Activated T-cell treated with anti-CD3 and anti-CD28 coated beads, Interleukin-2, amount 50 U/mL, for 72 hours (primary cell): ENCODE measurements at regions not wholly inside any gene's neighbourhood (a gene's known extent, or its start where the extent isn't known, plus 50 kb on each side); places are given as distances from the start of the nearest gene placed in this dataset.
"Not testable (repeated sequence)": the region's sequence is repeated elsewhere in the genome, so short reads cannot be mapped to it uniquely, and the experiment has no call there.

Experiments used
- ATAC-seq, 2 donors: fragments of 150-1000 bp; cut with Tn5 transposase; replicated peaks in 1 of 2; 2 replicates each; pipeline ENCODE4 v1.10.0; 2021; ENCODE audit warnings: moderate library complexity in 2 of 2, mild to moderate bottlenecking in 1 of 2
- DNase-seq, 2 donors: peaks; one replicate each; pipeline ENCODE4 v3.0.0; 2021 to 2022; ENCODE audit warnings: mixed read lengths in 1 of 2
- H3K27ac Mint-ChIP-seq: one replicate; pipeline ENCODE4 v1.8.0; 2022; ENCODE audit warnings: mild to moderate bottlenecking, moderate library complexity, mixed read lengths
- H3K27me3 Mint-ChIP-seq: one replicate; pipeline ENCODE4 v1.8.0; 2022; ENCODE audit warnings: low read depth, mixed read lengths
- H3K36me3 Mint-ChIP-seq, 2 donors: one replicate each; pipeline ENCODE4 v1.8.0; 2022; ENCODE audit warnings: mixed read lengths in 2 of 2, mild to moderate bottlenecking in 1 of 2; ENCODE audit not compliant: insufficient read depth in 2 of 2
- H3K4me1 Mint-ChIP-seq: one replicate; pipeline ENCODE4 v1.8.0; 2022; ENCODE audit warnings: low read depth, mixed read lengths
- H3K4me3 Mint-ChIP-seq, 2 donors: one replicate each; pipeline ENCODE4 v1.8.0; 2022; ENCODE audit warnings: mild to moderate bottlenecking in 2 of 2, mixed read lengths in 2 of 2, moderate library complexity in 2 of 2
- H3K9me3 Mint-ChIP-seq, 2 donors: one replicate each; pipeline ENCODE4 v1.8.0; 2022; ENCODE audit warnings: mixed read lengths in 2 of 2

GRCh38 chr5:135177591-135177990 lies 143.6 kb upstream of the PITX1 start:
- Mint-ChIP-seq H3K4me3 (no peak overlapping the region), H3K36me3 (no peaks in the 10 kb centered on the region), H3K27me3 (peaks cover 4% of the 10 kb centered on the region), H3K27ac (no peak overlapping the region), H3K9me3 (no peaks in the 10 kb centered on the region), H3K4me1 (no peaks in the 10 kb centered on the region)
- ATAC-seq, result no peak
- no peak for DNase-seq

DNA sequence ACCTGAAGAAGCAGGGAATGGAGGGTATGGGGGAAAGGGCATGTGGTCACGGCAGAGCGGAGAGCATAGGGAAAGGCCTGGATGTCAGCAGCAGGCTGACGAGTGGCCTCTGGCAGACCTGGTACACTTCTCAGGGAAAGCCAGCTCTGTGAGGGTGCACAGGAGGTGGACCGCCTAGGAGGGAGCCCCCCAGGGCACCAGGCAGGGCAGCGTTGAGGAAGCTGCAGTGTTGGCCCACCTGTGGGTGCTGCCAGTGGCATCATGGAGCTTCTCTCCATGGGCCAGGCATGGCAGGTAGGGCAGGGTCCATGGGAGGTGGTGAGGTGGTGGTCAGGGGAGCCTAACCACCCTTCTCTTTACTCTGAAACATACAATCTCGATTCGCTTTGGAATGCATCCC lies 143.0 kb upstream of the PITX1 start:
- Mint-ChIP-seq H3K27me3 (peaks cover 10% of the 10 kb centered on the region), H3K9me3 (no peaks in the 10 kb centered on the region), H3K4me1 (no peaks in the 10 kb centered on the region), H3K36me3 (no peaks in the 10 kb centered on the region), H3K4me3 (no peak overlapping the region), H3K27ac (no peak overlapping the region)
- DNase-seq (no peak), ATAC-seq (no peak)

DNA sequence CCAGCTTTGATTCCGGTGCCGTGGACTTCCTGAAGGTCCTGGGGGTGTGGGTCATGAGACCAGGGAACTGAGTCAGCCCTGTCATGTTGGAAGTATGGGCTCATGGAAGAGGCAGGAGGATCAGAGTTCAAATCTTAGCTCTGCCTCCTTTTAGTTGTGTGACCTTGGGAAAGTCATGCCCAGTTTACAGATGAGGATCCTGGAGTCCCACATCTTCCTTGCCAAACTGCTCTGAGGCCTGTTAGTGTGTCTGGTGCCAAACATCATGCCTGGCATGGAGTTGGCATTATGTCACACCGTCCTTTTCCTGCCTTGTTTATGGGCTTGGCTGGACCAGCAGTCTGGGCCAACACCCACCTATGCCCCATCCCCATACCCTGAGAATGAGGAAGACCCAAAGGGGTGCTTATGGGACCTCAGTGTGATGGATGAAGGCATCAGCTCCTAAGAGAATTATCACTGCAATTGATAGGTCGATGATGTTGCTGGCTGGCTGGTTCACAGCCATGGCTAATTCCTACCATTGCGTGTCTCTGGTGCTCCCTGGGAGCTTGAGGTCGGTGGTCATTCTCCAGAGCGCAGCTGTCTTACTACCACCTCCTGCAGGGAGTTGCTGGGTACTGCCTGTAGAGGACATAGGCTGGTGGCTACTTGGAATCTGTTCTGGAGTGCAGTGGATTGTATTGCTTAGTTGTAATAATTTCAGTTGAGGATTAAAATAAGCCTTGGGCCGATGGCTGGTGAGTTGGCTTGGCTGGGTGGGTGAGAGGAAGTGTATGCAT lies 140.5 kb upstream of the PITX1 start:
- Mint-ChIP-seq H3K36me3 (no peaks in the 10 kb centered on the region), H3K27ac (no peak overlapping the region), H3K27me3 (peaks cover 29% of the 10 kb centered on the region), H3K9me3 (no peaks in the 10 kb centered on the region), H3K4me3 (no peak overlapping the region), H3K4me1 (no peaks in the 10 kb centered on the region)
- no peak for ATAC-seq
- no peak for DNase-seq

GRCh38 chr5:135173662-135174290 lies 139.7 kb upstream of the PITX1 start:
- no peak overlapping the region for H3K27ac Mint-ChIP-seq
- H3K27me3 Mint-ChIP-seq, result peaks cover 32% of the 10 kb centered on the region
- H3K9me3 Mint-ChIP-seq, result no peaks in the 10 kb centered on the region
- H3K36me3 Mint-ChIP-seq, result no peaks in the 10 kb centered on the region
- no peak for ATAC-seq
- H3K4me1 Mint-ChIP-seq, result no peaks in the 10 kb centered on the region
- DNase-seq, result no peak
- H3K4me3 Mint-ChIP-seq, result no peak overlapping the region

DNA sequence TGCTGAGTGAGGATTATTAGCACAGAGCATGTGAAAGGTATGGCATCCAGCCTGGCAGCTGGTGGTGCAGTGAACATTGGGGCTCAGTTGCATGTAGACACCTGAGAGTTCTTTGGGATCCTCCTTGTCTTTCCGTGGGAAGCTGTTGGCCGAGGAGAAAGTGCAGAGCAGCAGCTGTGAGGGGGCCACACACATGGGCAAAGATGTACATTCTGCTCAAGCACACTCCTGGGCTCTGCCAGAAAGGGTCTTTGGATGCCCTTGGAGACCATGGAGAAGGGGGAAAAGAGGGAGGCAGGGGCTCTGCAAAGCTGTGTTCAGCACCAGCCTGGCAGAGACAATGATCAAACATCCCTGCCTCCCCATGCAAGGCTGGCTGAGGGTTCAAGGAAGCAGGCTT lies 138.7 kb upstream of the PITX1 start:
- Mint-ChIP-seq H3K27ac (no peak overlapping the region), H3K4me1 (no peaks in the 10 kb centered on the region), H3K36me3 (no peaks in the 10 kb centered on the region), H3K9me3 (no peaks in the 10 kb centered on the region), H3K4me3 (no peak overlapping the region), H3K27me3 (peaks cover 36% of the 10 kb centered on the region)
- ATAC-seq, result no peak
- no peak for DNase-seq

- no peaks in the 10 kb centered on the region for H3K4me1 Mint-ChIP-seq
- H3K27ac Mint-ChIP-seq, result no peak overlapping the region
- no peaks in the 10 kb centered on the region for H3K9me3 Mint-ChIP-seq
- ATAC-seq (no peak), DNase-seq (no peak)
- H3K36me3 Mint-ChIP-seq, result no peaks in the 10 kb centered on the region
- H3K4me3 Mint-ChIP-seq, result no peak overlapping the region
- H3K27me3 Mint-ChIP-seq, result peaks cover 43% of the 10 kb centered on the region
These were observed 137.3 kb upstream of the PITX1 start for GRCh38 chr5:135171336-135171735.

DNA sequence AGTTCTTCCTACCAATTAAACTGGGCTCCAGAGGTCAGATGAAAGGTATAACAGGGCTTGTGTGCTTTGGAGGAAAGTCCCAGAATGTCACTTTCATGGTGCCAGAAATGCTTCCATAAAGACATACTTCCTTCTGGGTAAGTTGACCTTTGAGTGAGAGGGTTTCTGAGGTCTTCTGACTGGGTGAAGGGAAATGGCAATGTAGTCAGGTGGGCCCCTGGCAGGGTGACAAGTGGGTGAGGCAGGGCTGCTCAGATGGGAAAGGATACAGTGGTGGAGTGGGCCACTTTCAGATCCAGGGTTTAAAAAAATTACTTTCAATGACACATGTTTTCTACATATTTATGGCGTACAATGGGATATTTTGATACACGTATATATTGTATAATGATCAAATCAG lies 136.5 kb upstream of the PITX1 start:
- no peaks in the 10 kb centered on the region for H3K9me3 Mint-ChIP-seq
- ATAC-seq, result no peak
- no peak for DNase-seq
- H3K4me1 Mint-ChIP-seq, result no peaks in the 10 kb centered on the region
- H3K27ac Mint-ChIP-seq, result no peak overlapping the region
- no peak overlapping the region for H3K4me3 Mint-ChIP-seq
- H3K27me3 Mint-ChIP-seq, result peaks cover 48% of the 10 kb centered on the region
- H3K36me3 Mint-ChIP-seq, result no peaks in the 10 kb centered on the region

DNA sequence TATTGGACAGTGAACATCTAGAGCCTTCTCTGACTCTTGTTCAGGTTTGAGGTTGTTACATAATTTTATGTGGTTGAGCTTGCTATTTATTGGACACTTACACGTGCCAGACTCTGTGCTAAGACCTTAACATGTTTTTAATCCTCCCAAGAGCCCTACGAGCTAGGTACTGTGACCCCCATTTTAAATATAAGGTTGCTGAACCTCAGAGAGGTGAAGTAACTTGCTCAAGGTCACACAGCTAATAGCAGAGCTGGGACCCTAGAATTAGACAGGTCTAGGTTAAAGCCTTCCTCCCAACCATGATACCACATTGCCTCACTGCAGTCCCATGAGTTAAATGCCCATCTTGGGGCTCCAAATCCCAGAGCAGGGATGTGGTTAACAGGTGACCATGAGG lies 135.7 kb upstream of the PITX1 start:
- ATAC-seq, result no peak
- no peak overlapping the region for H3K4me3 Mint-ChIP-seq
- no peaks in the 10 kb centered on the region for H3K4me1 Mint-ChIP-seq
- peaks cover 52% of the 10 kb centered on the region for H3K27me3 Mint-ChIP-seq
- H3K9me3 Mint-ChIP-seq, result peaks cover 0 to 2% of the 10 kb centered on the region in 2 donors
- H3K27ac Mint-ChIP-seq, result no peak overlapping the region
- no peaks in the 10 kb centered on the region for H3K36me3 Mint-ChIP-seq
- no peak for DNase-seq

DNA sequence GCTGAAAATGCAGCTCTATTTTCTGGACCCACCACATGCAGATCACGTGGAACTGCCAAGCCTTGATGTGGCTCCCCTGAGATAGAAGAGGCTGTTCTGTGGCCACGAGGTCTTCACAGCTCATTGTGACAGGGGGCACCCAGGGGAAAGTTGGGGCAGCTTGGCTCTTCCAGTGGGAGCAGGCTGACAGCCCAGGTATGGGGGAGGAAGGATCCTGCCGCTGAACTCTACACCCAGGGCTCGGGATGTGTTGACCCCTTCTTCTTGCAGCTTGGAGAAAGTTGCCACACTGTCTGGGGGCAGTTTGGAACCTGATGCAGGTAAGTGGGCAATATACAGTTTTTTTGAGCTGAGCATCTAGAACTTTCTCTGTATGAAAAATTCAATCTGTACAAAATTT lies 133.6 kb upstream of the PITX1 start:
- Mint-ChIP-seq H3K27me3 (peaks cover 60% of the 10 kb centered on the region), H3K36me3 (no peaks in the 10 kb centered on the region), H3K4me3 (no peak overlapping the region), H3K4me1 (no peaks in the 10 kb centered on the region), H3K27ac (no peak overlapping the region), H3K9me3 (peaks cover 0 to 2% of the 10 kb centered on the region in 2 donors)
- DNase-seq, result no peak
- ATAC-seq, result no peak

GRCh38 chr5:135164873-135165614 lies 131.0 kb upstream of the PITX1 start:
- peaks cover 47% of the 10 kb centered on the region for H3K27me3 Mint-ChIP-seq
- DNase-seq, H3K9me3 Mint-ChIP-seq, H3K27ac Mint-ChIP-seq, ATAC-seq, H3K4me3 Mint-ChIP-seq, H3K36me3 Mint-ChIP-seq, H3K4me1 Mint-ChIP-seq: not testable (repeated sequence)

GRCh38 chr5:135163964-135164363 lies 129.9 kb upstream of the PITX1 start:
- ATAC-seq (no peak), DNase-seq (no peak)
- peaks cover under 1 to 2% of the 10 kb centered on the region in 2 donors for H3K36me3 Mint-ChIP-seq
- H3K27me3 Mint-ChIP-seq, result peaks cover 46% of the 10 kb centered on the region
- no peaks in the 10 kb centered on the region for H3K4me1 Mint-ChIP-seq
- no peak overlapping the region for H3K4me3 Mint-ChIP-seq
- no peak overlapping the region for H3K27ac Mint-ChIP-seq
- H3K9me3 Mint-ChIP-seq, result peaks cover 0 to 5% of the 10 kb centered on the region in 2 donors

DNA sequence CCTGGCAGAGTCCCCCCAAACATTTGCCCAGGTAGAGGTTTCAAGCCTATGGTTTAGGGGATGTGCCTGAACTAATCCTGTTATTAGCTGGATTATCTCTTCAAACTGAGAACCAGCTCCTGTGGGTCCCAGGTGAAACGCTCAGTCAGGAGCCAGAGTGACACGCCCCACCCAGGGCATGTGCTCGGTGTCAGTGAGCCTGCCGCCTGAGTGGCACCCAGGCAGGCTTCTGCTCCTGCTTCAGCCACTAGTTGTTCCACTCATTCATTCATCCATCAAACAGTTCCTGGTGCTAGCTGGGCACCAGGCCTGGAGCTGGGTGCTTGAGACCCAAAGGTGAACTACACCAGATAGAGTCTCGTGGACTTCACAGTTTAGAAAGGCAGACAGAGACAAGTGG lies 129.4 kb upstream of the PITX1 start:
- DNase-seq (no peak), ATAC-seq (no peak)
- Mint-ChIP-seq H3K36me3 (peaks cover 2 to 6% of the 10 kb centered on the region in 2 donors), H3K9me3 (peaks cover 0 to 6% of the 10 kb centered on the region in 2 donors), H3K4me1 (no peaks in the 10 kb centered on the region), H3K27me3 (peaks cover 40% of the 10 kb centered on the region), H3K4me3 (no peak overlapping the region), H3K27ac (no peak overlapping the region)

DNA sequence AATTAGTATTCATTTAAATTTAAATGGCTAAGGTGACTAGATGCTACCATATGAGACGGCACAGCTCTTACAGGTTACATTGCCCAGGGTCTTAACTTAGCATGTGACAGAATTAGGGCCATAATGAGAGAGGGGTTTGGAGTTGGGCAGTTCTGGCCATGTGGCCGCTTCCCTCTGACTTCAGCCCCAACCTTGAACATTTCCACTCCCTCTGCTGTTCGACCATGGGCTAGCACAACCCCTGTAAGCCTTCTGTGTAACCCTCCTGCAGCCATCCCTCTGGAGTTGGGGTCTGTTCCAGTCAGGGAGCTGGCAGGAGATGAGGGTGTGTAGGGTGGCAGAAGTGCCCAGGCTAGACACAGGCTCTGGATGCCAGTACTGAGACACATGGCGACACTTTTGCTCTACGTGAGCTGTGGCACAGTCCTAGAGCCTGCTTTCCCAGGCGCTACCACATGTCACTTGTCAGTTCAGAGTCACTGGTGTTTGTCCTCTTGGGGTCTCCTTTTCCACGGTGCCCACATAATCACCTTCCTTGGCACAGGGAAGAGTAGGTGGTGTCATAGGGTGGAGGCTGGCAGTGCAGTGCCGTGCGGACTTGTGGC lies 128.7 kb upstream of the PITX1 start:
- Mint-ChIP-seq H3K9me3 (peaks cover 0 to 6% of the 10 kb centered on the region in 2 donors), H3K27ac (no peak overlapping the region), H3K4me3 (no peak overlapping the region), H3K4me1 (no peaks in the 10 kb centered on the region), H3K27me3 (peaks cover 40% of the 10 kb centered on the region), H3K36me3 (peaks cover 2 to 7% of the 10 kb centered on the region in 2 donors)
- ATAC-seq, result no peak
- no peak for DNase-seq
